GM19035 (cell line): ENCODE measurements at regions not wholly inside any gene's neighbourhood (a gene's known extent, or its start where the extent isn't known, plus 50 kb on each side); places are given as distances from the start of the nearest gene placed in this dataset.
A peak's percentile ranks its signal among the peaks of the same experiment; 100 is the strongest.
"Not testable (repeated sequence)": the region's sequence is repeated elsewhere in the genome, so short reads cannot be mapped to it uniquely, and the experiment has no call there.

Source experiments
- ATAC-seq: cut with Tn5 transposase; IDR thresholded peaks from one replicate; pipeline ENCODE4 v1.9.1; 2021; ENCODE audit not compliant: unreplicated experiment

GRCh38 chr5:82517544-82518075, 239.5 kb upstream of the RPS23 start:
- ATAC-seq: no peak

DNA sequence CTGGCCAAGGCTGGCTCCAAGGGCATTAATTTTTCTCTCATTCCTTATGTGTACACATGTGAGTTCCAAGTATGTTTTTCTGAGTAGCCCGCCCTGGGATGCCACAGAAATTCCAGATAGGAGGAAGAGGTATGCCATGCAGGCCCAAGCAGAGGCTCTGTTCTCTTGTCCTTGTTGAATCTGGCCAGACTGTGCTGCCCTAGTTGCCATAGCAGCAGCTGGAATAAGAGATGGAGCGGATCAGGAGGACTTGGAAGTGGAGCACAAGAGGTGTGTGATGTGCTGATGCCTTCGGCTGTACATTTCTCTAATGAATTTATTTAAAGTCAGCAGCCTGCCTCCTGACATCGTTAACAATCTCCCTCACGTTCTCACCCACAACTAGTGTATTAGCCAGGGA, 235.6 kb upstream of the RPS23 start:
- no peak for ATAC-seq

GRCh38 chr5:82512025-82512424, 233.9 kb upstream of the RPS23 start:
- ATAC-seq: peak; percentile 63

DNA sequence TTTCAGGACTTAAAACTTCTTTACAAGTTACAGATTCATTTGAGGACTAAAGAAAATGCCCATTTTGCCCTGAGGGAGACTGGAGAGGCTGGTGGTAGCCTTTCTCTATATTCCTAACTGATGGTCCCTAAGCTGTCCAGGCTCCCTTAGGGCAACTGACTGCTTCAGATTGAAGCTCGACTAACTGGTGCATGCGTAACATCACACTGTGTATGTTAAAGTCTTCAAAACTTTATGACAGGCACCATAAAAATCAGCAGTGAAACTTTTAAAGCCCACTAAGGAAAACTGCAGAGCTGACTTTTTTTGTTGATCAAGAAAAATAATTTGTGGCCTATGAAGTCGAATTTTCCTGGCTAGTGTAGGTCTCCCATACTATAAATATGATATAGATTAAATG, 233.0 kb upstream of the RPS23 start:
- no peak for ATAC-seq

DNA sequence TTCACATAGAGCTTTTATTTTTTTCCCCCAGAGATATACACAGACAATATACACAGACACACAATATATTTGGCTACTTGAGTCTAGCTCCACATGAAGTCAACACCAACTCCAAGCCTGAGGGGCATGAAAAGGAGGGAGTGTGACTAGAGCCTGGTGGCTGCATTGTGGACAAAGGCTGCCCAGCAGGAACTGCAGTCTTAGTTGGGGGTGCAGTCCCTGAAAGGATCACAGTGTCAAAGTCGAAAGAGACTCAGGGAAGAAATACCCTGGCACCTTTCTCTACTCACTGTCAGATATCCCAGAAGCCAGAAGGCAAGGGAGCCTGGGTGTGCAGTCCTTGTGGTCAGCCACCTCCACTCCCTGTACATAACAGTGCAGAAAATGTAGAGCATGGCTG, 231.6 kb upstream of the RPS23 start:
- ATAC-seq: no peak

DNA sequence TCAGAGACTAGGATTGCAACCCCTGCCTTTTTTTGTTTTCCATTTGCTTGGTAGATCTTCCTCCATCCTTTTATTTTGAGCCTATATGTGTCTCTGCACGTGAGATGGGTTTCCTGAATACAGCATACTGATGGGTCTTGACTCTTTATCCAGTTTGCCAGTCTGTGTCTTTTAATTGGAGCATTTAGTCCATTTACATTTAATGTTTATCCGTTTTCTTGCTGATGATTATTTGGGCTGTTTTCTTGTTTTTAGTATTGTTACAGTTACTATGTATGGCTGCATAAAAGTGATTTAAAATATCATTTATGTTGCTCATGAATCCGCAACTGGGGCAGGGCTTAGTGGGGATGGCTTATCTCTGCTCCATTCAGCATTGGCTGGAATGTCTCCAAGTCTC, 228.2 kb upstream of the RPS23 start:
- ATAC-seq: not testable (repeated sequence)

DNA sequence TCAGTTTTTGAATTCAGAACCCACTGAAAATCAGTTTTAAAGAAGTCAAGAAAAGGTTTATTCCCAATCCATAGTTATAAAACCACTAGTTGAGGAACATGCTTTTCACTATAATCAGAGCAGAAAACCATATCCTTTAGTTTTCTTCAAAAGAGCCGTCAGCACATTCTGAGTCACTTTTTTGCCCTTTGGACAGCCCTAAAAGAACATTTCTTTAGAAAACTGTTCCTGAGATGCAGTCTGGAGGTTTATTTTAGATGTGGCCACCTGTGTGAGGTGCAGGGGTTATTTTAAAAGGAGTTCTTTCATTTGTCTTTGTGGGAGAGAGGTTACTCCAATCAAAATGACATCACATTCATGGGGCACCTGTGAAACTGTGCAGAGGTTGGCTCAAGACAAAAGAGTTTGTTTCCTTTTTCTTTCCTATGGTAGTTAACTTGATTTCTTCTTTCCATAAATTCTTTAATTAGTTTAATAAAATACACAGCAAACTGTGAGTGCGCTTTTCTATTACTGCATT, 221.6 kb upstream of the RPS23 start:
- no peak for ATAC-seq

DNA sequence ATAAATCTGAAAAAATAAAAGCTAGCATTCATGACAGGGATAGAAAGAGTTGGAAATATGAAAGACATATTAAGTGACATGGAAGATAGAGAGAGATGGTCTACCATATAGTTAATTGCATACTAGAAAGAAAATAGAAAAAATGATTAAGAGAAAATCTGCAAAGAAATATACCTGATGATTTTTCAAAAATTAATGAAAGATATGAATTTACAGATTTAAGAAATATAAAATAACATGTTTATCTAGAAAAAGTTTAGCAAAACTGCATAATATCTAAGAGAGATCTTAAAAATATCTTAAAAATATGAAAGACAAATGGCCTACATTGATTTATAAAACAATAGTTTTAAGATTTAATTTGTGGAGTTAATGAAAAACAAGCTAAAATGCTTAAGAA, 219.1 kb upstream of the RPS23 start:
- no peak for ATAC-seq

GRCh38 chr5:82494942-82495341, 216.8 kb upstream of the RPS23 start:
- no peak for ATAC-seq

DNA sequence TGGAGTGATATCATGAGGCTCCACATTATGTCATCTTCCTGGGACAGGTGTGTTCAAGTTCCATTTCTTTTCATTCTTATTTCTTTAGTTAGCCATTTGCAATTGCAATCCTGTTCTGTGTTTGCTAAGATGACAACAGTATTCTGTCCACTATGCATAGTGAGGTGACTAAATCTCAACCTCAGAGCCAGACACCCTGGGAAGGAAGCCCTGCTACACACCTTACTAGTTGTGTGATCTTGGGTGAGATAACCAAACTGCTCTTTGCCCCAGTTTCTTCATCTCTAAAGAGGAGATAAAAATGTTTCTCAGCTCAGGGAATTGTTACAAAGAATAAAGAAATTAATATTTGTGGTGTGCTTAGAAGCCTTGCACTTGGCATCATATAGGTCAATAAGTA, 215.1 kb upstream of the RPS23 start:
- no peak for ATAC-seq

GRCh38 chr5:82491397-82491796, 213.2 kb upstream of the RPS23 start:
- no peak for ATAC-seq

GRCh38 chr5:82489683-82490082, 211.5 kb upstream of the RPS23 start:
- no peak for ATAC-seq

- no peak for ATAC-seq
Observed at GRCh38 chr5:82487131-82487530, 209.0 kb upstream of the RPS23 start.

GRCh38 chr5:82480331-82480730, 202.2 kb upstream of the RPS23 start:
- no peak for ATAC-seq

- ATAC-seq: no peak
Observed at GRCh38 chr5:82476155-82476554, 198.0 kb upstream of the RPS23 start.

DNA sequence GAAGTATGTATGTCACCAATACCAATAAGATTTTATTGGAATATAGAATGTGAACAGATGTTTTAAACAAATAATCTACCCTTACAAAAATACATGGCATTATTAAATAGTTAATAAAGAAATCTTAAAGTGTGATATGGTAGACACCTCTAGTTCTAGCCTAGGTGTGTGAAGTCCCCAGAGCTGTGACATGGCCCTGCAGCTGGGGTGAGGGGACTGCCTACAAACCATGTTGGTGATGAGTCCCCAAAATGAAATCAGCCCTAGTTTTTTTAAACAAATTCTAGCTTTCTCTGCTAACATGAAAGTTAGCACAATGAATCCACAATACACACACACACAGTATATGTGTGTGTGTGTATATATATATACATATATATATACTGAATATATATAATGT, 195.1 kb upstream of the RPS23 start:
- no peak for ATAC-seq

DNA sequence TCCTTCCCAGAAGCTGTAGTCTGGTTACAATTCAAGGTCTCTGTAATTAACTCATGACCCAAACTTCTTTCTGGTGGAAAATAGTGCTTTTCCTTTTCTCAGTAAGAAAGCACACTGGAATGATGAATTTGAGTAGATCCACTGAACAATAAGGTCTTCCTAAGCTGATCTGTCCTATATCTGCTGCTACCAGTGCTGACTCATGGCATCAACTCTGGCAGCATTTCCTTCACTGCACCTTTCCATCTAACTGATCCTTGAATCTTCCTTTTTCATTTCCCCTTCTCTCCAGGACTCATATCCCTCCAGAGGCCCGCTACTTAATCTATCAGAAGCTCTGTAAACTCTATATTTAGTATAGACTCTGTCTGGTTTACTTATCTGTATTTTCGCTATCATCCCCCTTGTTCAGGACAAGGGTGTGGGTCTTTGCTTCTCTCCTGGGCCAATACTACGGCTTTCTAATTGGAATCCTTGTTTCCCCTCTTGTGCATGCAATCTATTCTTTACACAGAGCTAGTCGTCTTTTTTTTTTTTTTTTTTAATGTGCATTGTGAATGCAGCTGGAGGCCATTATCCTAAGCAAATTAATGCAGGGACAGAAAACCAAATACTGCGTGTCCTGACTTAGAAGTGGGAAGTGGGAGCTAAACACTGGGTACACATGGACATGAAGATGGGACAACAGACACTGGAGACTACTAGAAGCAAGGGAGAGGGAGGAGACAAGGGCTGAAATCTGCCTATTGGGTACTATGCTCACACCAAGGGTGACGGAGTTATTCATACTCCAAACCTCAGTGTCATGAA, 192.2 kb upstream of the RPS23 start:
- ATAC-seq: no peak

GRCh38 chr5:82466986-82467561, 188.9 kb upstream of the RPS23 start:
- ATAC-seq: no peak

DNA sequence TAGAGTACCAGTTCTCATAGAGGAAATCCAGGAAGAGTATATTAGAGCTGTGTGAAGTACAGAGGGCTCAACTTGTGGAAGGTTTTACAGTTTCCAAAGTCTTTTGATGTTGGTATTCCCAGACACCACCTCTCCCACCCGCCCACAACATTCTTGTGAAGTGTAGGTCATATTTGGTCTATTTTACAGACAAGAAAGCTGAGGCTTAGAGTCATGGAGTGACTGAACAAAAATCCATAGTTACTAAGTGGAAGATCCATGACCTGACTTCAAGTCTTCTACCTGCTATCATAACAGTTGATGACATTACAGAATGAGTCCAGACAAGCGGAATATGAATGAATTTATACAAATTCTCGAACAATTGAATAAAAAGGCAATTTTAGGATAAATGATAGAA, 187.1 kb upstream of the RPS23 start:
- ATAC-seq: no peak

- no peak for ATAC-seq
Observed at GRCh38 chr5:82459626-82460025, 181.5 kb upstream of the RPS23 start.

- not testable (repeated sequence) for ATAC-seq
Observed at GRCh38 chr5:82455317-82455716, 177.2 kb upstream of the RPS23 start.

DNA sequence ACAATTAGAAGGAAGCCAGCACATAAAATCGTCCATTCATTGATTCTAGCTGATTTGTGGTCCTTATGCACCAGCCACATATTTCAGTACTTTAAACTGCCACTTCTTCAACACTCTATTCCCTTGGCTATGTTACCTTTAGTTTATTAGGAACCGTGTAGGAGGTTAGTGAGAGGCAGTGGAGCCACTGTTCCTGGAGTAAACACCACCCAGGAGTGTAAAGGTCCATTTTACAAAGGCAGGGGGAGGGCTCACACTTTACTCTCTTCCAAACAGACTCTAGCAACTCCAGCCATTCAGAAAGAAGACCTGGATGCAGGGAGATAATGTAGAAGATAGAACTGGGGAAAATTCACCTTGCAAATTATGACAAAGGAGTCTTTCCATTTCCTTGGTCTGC, 170.2 kb upstream of the RPS23 start:
- ATAC-seq: no peak
